HepG2 (cell line): ENCODE measurements at regions not wholly inside any gene's neighbourhood (a gene's known extent, or its start where the extent isn't known, plus 50 kb on each side); places are given as distances from the start of the nearest gene placed in this dataset.
A peak's percentile ranks its signal among the peaks of the same experiment; 100 is the strongest.

Experiments
- HIVEP1 ChIP-seq: sonication (generic); formaldehyde crosslinking; IDR thresholded peaks from 2 replicates; pipeline ENCODE4 v1.4.0; 2020; ENCODE audit warnings: mild to moderate bottlenecking, missing genetic modification reagents
- HMGXB4 ChIP-seq, 2 experiments: sonication (generic) in 1 of 2; formaldehyde crosslinking in 1 of 2; IDR thresholded peaks; 2 replicates each; pipeline versions ENCODE4 v1.4.0 to v1.6.1; 2018 to 2020; ENCODE audit warnings: missing genetic modification reagents in 2 of 2, borderline replicate concordance in 1 of 2, low read depth in 1 of 2, mild to moderate bottlenecking in 1 of 2, missing biosample characterization in 1 of 2
- HOMEZ ChIP-seq: IDR thresholded peaks from 2 replicates; pipeline ENCODE4 v1.6.1; 2016; ENCODE audit warnings: low read depth
- MYC ChIP-seq: sonication (generic); formaldehyde crosslinking; IDR thresholded peaks from 2 replicates; pipeline ENCODE4 v1.9.0; 2021; ENCODE audit warnings: missing genetic modification reagents, borderline replicate concordance
- PAX8 ChIP-seq: sonication (generic); formaldehyde crosslinking; IDR thresholded peaks from 2 replicates; pipeline ENCODE4 v1.8.0; 2022; ENCODE audit warnings: mild to moderate bottlenecking, missing genetic modification reagents, borderline replicate concordance
- ZFP41 ChIP-seq: sonication (generic); formaldehyde crosslinking; IDR thresholded peaks from 2 replicates; pipeline ENCODE4 v1.4.0; 2020; ENCODE audit warnings: mild to moderate bottlenecking, missing genetic modification reagents, borderline replicate concordance
- ZNF121 ChIP-seq: sonication (generic); formaldehyde crosslinking; IDR thresholded peaks from 2 replicates; pipeline ENCODE4 v1.5.0; 2020; ENCODE audit warnings: mild to moderate bottlenecking, missing genetic modification reagents
- ZNF232 ChIP-seq: sonication (generic); formaldehyde crosslinking; IDR thresholded peaks from 2 replicates; pipeline ENCODE4 v1.4.0; 2020; ENCODE audit warnings: missing genetic modification reagents, borderline replicate concordance
- ZNF83 ChIP-seq: sonication (generic); formaldehyde crosslinking; IDR thresholded peaks from 2 replicates; pipeline ENCODE4 v1.4.0; 2020; ENCODE audit warnings: missing genetic modification reagents, mild to moderate bottlenecking, borderline replicate concordance
- TF ChIP-seq, protein P1 (sequence below): fragments of 450-650 bp; IDR thresholded peaks from 2 replicates; pipeline ENCODE4 v1.6.1; 2017
- TF ChIP-seq, protein P2 (sequence below): sonication (generic); formaldehyde crosslinking; conservative IDR thresholded peaks from 2 replicates; pipeline ENCODE4 v1.8.0; 2022; ENCODE audit warnings: mild to moderate bottlenecking, moderate library complexity, missing genetic modification reagents
- TF ChIP-seq, protein P3 (sequence below): sonication (generic); formaldehyde crosslinking; IDR thresholded peaks from 2 replicates; pipeline ENCODE4 v1.4.0; 2020; ENCODE audit warnings: mild to moderate bottlenecking, missing genetic modification reagents

DNA sequence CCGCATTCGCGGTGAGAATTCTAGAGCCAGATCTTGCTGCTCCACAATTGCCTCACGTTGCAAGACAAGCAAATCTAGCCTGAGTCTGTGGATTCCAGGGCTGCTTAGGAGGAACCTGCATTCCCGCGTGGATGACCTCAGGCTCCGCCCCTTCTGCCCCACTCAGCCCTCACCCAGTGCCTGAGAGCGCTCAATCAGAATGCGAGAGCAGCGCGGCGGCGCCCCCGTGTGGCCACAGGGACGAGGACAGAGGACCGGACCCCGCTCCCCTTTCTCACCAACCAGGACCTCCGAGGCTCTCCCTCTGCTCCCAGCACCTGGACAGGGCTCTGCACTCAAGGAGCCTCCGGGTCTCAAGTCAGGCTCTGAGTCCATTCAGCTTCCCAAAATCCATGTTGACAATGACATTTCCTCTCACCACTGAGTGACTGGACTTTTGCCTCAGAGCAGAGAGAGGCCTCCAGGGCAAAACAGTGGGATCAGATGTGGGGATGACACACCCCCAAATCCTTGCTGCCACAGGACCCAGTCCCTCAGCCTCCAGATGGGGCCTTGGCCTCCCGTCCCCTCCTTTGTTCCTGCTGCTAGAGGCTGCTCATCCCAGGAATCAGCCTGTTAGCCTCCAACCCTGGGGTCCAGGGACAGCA is 52.0 kb downstream of the RPP21 start (continued):
- peak; percentile 30 to 49; a peak in 1 of 4 replicates for TF ChIP-seq HMGXB4 (CRISPR knock-in tag; IDR thresholded peaks at IDR 0.05; ENCODE audit: borderline replicate concordance in 1 of 2, low read depth in 1 of 2)
- no peak for TF ChIP-seq ZNF121 (CRISPR knock-in tag)
- TF ChIP-seq HOMEZ (CRISPR knock-in tag) = peak; percentile 53; the same call in 1 of the 2 replicates
- 0 out of 2 replicates have a peak, but pooled peaks have one; percentile 41 for TF ChIP-seq ZNF83
- no peak for TF ChIP-seq HIVEP1 (CRISPR knock-in tag)
- TF ChIP-seq ZNF232 (CRISPR knock-in tag) = peak; percentile 41; the same call in 1 of the 2 replicates
- TF ChIP-seq PAX8 (CRISPR knock-in tag) = no peak
- TF ChIP-seq ZFP41 (CRISPR knock-in tag) = no peak
- TF ChIP-seq, protein P1, sequence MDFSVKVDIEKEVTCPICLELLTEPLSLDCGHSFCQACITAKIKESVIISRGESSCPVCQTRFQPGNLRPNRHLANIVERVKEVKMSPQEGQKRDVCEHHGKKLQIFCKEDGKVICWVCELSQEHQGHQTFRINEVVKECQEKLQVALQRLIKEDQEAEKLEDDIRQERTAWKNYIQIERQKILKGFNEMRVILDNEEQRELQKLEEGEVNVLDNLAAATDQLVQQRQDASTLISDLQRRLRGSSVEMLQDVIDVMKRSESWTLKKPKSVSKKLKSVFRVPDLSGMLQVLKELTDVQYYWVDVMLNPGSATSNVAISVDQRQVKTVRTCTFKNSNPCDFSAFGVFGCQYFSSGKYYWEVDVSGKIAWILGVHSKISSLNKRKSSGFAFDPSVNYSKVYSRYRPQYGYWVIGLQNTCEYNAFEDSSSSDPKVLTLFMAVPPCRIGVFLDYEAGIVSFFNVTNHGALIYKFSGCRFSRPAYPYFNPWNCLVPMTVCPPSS = no peak
- TF ChIP-seq, protein P2, sequence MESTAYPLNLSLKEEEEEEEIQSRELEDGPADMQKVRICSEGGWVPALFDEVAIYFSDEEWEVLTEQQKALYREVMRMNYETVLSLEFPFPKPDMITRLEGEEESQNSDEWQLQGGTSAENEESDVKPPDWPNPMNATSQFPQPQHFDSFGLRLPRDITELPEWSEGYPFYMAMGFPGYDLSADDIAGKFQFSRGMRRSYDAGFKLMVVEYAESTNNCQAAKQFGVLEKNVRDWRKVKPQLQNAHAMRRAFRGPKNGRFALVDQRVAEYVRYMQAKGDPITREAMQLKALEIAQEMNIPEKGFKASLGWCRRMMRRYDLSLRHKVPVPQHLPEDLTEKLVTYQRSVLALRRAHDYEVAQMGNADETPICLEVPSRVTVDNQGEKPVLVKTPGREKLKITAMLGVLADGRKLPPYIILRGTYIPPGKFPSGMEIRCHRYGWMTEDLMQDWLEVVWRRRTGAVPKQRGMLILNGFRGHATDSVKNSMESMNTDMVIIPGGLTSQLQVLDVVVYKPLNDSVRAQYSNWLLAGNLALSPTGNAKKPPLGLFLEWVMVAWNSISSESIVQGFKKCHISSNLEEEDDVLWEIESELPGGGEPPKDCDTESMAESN (CRISPR knock-in tag) = 0 out of 2 replicates have a peak, but pooled peaks have one; percentile 26
- TF ChIP-seq, protein P3, sequence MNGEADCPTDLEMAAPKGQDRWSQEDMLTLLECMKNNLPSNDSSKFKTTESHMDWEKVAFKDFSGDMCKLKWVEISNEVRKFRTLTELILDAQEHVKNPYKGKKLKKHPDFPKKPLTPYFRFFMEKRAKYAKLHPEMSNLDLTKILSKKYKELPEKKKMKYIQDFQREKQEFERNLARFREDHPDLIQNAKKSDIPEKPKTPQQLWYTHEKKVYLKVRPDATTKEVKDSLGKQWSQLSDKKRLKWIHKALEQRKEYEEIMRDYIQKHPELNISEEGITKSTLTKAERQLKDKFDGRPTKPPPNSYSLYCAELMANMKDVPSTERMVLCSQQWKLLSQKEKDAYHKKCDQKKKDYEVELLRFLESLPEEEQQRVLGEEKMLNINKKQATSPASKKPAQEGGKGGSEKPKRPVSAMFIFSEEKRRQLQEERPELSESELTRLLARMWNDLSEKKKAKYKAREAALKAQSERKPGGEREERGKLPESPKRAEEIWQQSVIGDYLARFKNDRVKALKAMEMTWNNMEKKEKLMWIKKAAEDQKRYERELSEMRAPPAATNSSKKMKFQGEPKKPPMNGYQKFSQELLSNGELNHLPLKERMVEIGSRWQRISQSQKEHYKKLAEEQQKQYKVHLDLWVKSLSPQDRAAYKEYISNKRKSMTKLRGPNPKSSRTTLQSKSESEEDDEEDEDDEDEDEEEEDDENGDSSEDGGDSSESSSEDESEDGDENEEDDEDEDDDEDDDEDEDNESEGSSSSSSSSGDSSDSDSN (CRISPR knock-in tag) = peak; percentile 31; the same call in 1 of the 2 replicates
- TF ChIP-seq MYC (CRISPR knock-in tag) = 0 out of 2 replicates have a peak, but pooled peaks have one; percentile 34
